ENCODE measurements at regions not wholly inside any gene's neighbourhood (a gene's known extent, or its start where the extent isn't known, plus 50 kb on each side); places are given as distances from the start of the nearest gene placed in this dataset.

- TF ChIP-seq, protein P1, sequence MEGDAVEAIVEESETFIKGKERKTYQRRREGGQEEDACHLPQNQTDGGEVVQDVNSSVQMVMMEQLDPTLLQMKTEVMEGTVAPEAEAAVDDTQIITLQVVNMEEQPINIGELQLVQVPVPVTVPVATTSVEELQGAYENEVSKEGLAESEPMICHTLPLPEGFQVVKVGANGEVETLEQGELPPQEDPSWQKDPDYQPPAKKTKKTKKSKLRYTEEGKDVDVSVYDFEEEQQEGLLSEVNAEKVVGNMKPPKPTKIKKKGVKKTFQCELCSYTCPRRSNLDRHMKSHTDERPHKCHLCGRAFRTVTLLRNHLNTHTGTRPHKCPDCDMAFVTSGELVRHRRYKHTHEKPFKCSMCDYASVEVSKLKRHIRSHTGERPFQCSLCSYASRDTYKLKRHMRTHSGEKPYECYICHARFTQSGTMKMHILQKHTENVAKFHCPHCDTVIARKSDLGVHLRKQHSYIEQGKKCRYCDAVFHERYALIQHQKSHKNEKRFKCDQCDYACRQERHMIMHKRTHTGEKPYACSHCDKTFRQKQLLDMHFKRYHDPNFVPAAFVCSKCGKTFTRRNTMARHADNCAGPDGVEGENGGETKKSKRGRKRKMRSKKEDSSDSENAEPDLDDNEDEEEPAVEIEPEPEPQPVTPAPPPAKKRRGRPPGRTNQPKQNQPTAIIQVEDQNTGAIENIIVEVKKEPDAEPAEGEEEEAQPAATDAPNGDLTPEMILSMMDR (IDR thresholded peaks at IDR 0.05; ENCODE audit: borderline replicate concordance, control extremely low read depth, extremely low read depth, insufficient read depth, missing control alignments) = no peak
- in situ Hi-C loops (cut with MboI; ENCODE audit: low sequenced_read_pairs, unreplicated experiment) = no loop called here
- no peak for DNase-seq (ENCODE audit: low spot score)
Measured at GRCh38 chr4:121535351-121535750, 154.5 kb upstream of the QRFPR start.

- no peak for DNase-seq (ENCODE audit: low spot score)
- in situ Hi-C loops (cut with MboI; ENCODE audit: low sequenced_read_pairs, unreplicated experiment) = no loop called here
- TF ChIP-seq, protein P1 (IDR thresholded peaks at IDR 0.05; ENCODE audit: borderline replicate concordance, control extremely low read depth, extremely low read depth, insufficient read depth, missing control alignments) = no peak
Measured at GRCh38 chr4:121534187-121534586, 153.4 kb upstream of the QRFPR start.

- TF ChIP-seq, protein P1 (IDR thresholded peaks at IDR 0.05; ENCODE audit: borderline replicate concordance, control extremely low read depth, extremely low read depth, insufficient read depth, missing control alignments) = no peak
- no peak for DNase-seq (ENCODE audit: low spot score)
- in situ Hi-C loops (cut with MboI; ENCODE audit: low sequenced_read_pairs, unreplicated experiment) = no loop called here
Measured at GRCh38 chr4:121526509-121526908, 145.7 kb upstream of the QRFPR start.

GRCh38 chr4:121519236-121519838 lies 138.5 kb upstream of the QRFPR start:
- TF ChIP-seq, protein P1 (IDR thresholded peaks at IDR 0.05; ENCODE audit: borderline replicate concordance, control extremely low read depth, extremely low read depth, insufficient read depth, missing control alignments) = no peak
- in situ Hi-C loops (cut with MboI; ENCODE audit: low sequenced_read_pairs, unreplicated experiment) = no loop called here
- no peak for DNase-seq (ENCODE audit: low spot score)

DNA sequence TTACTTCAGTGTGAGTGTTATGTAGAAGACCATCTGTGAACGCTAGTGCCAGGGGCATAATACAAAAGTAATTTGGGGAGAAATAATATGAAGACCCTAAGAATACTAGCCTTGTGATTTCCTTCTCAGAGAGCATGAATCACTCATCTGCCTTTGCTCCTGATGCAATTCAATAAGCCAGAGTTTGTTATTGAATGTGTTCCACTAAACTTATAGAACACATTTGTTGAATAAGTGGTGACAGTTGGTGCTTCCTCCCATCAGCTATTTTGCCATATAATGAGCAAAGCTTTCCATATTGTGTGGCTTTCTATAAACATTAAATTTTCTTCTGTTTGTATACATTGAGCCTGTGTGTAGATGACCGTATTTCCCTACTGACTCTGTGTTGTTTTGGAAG lies 136.4 kb upstream of the QRFPR start:
- DNase-seq (ENCODE audit: low spot score) = no peak
- in situ Hi-C loops (cut with MboI; ENCODE audit: low sequenced_read_pairs, unreplicated experiment) = no loop called here
- TF ChIP-seq, protein P1 (IDR thresholded peaks at IDR 0.05; ENCODE audit: borderline replicate concordance, control extremely low read depth, extremely low read depth, insufficient read depth, missing control alignments) = no peak

DNA sequence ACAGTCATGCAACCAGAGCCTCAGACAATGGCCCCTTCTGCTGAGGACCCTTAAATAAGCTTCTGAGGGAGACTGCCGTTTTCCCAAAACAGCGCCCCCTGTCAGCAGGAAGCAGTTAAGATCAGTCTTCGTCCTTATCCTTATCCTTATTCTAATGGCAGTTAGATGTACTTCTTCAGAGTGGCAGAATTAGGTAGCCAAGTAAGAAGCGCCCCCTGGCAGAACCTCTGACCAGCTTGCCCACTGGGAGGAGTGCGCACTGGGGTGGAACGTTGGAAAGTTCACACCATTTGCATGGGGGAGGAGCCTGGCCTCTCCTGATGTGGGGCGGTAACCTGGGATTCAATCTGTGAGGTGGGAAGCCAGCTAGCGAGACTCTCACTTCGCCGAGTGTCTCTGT lies 133.6 kb upstream of the QRFPR start:
- TF ChIP-seq, protein P1 (IDR thresholded peaks at IDR 0.05; ENCODE audit: borderline replicate concordance, control extremely low read depth, extremely low read depth, insufficient read depth, missing control alignments) = no peak
- no peak for DNase-seq (ENCODE audit: low spot score)
- in situ Hi-C loops (cut with MboI; ENCODE audit: low sequenced_read_pairs, unreplicated experiment) = no loop called here

Measured in GM13976 (cell line).